GM12874 (cell line): ENCODE measurements at regions not wholly inside any gene's neighbourhood (a gene's known extent, or its start where the extent isn't known, plus 50 kb on each side); places are given as distances from the start of the nearest gene placed in this dataset.

Experiments used
- CTCF ChIP-seq: IDR thresholded peaks from 2 replicates; pipeline ENCODE4 v1.5.1; 2011; ENCODE audit warnings: low read depth, mild to moderate bottlenecking, control low read depth, low read length, moderate library complexity; ENCODE audit not compliant: insufficient read depth

GRCh38 chrX:100512471-100512870 lies 72.3 kb upstream of the TNMD start:
- peak; percentile 30; the same call in 1 of the 2 replicates for TF ChIP-seq CTCF

GRCh38 chrX:100494646-100495370 lies 84.7 kb upstream of the PCDH19 start:
- no peak for TF ChIP-seq CTCF

- no peak for TF ChIP-seq CTCF
Observed at GRCh38 chrX:100491174-100491573, 81.1 kb upstream of the PCDH19 start.

- no peak for TF ChIP-seq CTCF
Observed at GRCh38 chrX:100487795-100488194, 77.7 kb upstream of the PCDH19 start.

GRCh38 chrX:100484971-100485370 lies 74.9 kb upstream of the PCDH19 start:
- TF ChIP-seq CTCF: no peak

GRCh38 chrX:100479329-100479728 lies 69.3 kb upstream of the PCDH19 start:
- no peak for TF ChIP-seq CTCF

GRCh38 chrX:100478714-100479306 lies 68.7 kb upstream of the PCDH19 start:
- no peak for TF ChIP-seq CTCF
